B cell (primary cell): ENCODE measurements at regions not wholly inside any gene's neighbourhood (a gene's known extent, or its start where the extent isn't known, plus 50 kb on each side); places are given as distances from the start of the nearest gene placed in this dataset.

Experiments
- ATAC-seq: fragments of 200-7000 bp; cut with Tn5 transposase; one replicate; pipeline ENCODE4 v1.10.0; 2021; ENCODE audit warnings: low read depth, mild to moderate bottlenecking, moderate number of reproducible peaks, moderate library complexity
- CTCF ChIA-PET: fragments of 350-600 bp; sonication (Branson Sonifier 250); formaldehyde crosslinking; loops from one replicate; lab custom pipeline; 2021; ENCODE audit warnings: antibody characterized with exemption, inconsistent platforms; lab: Charles Lee
- POLR2A ChIA-PET: fragments of 350-600 bp; sonication (Branson Sonifier 250); formaldehyde crosslinking; loops from one replicate; lab custom pipeline; 2021; ENCODE audit warnings: antibody characterized with exemption; lab: Charles Lee
- DNase-seq: peaks from one replicate; pipeline ENCODE4 v3.0.0; 2013
- H2AFZ ChIP-seq: 2 replicates; pipeline ENCODE4 v1.6.1; 2012; ENCODE audit warnings: mild to moderate bottlenecking, low read depth, low read length; ENCODE audit not compliant: insufficient read depth, poor library complexity, severe bottlenecking
- H3K27ac ChIP-seq, 2 donors: 1 replicate in 1 of 2; 2 replicates in 1 of 2; pipeline ENCODE4 v1.5.1; 2012 to 2013; ENCODE audit warnings: low read length in 2 of 2, mild to moderate bottlenecking in 2 of 2, moderate library complexity in 1 of 2
- H3K27me3 ChIP-seq, 4 experiments: fragments of 200-600 bp in 1 of 4; sonication (generic) in 1 of 4; replicated peaks in 1 of 4; 1 replicate in 2 of 4; 2 replicates in 2 of 4; pipeline versions ENCODE4 v1.6.1 to v1.7.0; 2013 to 2016; ENCODE audit warnings: low read length in 3 of 4, mild to moderate bottlenecking in 2 of 4, mixed read lengths in 1 of 4, moderate library complexity in 1 of 4; ENCODE audit not compliant: insufficient read depth in 4 of 4, control insufficient read depth in 3 of 4; ENCODE audit errors: control extremely low read depth in 1 of 4
- H3K36me3 ChIP-seq, 2 experiments: replicated peaks in 1 of 2; 1 replicate in 1 of 2; 2 replicates in 1 of 2; pipeline versions ENCODE4 v1.6.1 to v1.7.1; 2013; ENCODE audit warnings: low read length in 1 of 2; ENCODE audit not compliant: insufficient read depth in 2 of 2, control insufficient read depth in 1 of 2; ENCODE audit errors: control extremely low read depth in 1 of 2, extremely low read depth in 1 of 2
- H3K4me1 ChIP-seq, 2 donors: fragments of 200-600 bp in 1 of 2; sonication (generic) in 1 of 2; 1 replicate in 1 of 2; 2 replicates in 1 of 2; pipeline versions ENCODE4 v1.5.1 to v1.6.1; 2013 to 2017; ENCODE audit warnings: low read length in 2 of 2; ENCODE audit not compliant: control insufficient read depth in 2 of 2, insufficient read depth in 2 of 2
- H3K4me2 ChIP-seq: replicated peaks from 2 replicates; pipeline ENCODE3; 2012; ENCODE audit warnings: mild to moderate bottlenecking, low read depth, low read length; ENCODE audit not compliant: poor library complexity, severe bottlenecking
- H3K4me3 ChIP-seq, 5 experiments: fragments of 200-600 bp in 1 of 5; sonication (generic) in 1 of 5; 1 replicate in 3 of 5; 2 replicates in 2 of 5; pipeline versions ENCODE4 v1.5.1 to v1.7.0; 2011 to 2016; ENCODE audit warnings: low read length in 4 of 5, mild to moderate bottlenecking in 4 of 5, low read depth in 2 of 5, control low read depth in 1 of 5, moderate library complexity in 1 of 5; ENCODE audit not compliant: insufficient read depth in 1 of 5; ENCODE audit errors: control extremely low read depth in 1 of 5, extremely low read depth in 1 of 5
- H3K79me2 ChIP-seq: fragments of 200-600 bp; sonication (generic); one replicate; pipeline ENCODE4 v1.6.0; 2016; ENCODE audit warnings: low read length; ENCODE audit not compliant: control insufficient read depth, insufficient read depth
- H3K9ac ChIP-seq: fragments of 200-600 bp; sonication (generic); 2 replicates; pipeline ENCODE4 v1.6.1; 2017; ENCODE audit warnings: mild to moderate bottlenecking, low read length, moderate library complexity
- H3K9me3 ChIP-seq, 3 donors: one replicate each; pipeline versions ENCODE4 v1.6.1 to v1.7.1; 2013; ENCODE audit warnings: low read length in 2 of 3; ENCODE audit not compliant: control insufficient read depth in 2 of 3, insufficient read depth in 1 of 3; ENCODE audit errors: control extremely low read depth in 1 of 3
- H4K20me1 ChIP-seq: 2 replicates; pipeline ENCODE4 v1.6.0; 2012; ENCODE audit warnings: mild to moderate bottlenecking, low read length; ENCODE audit not compliant: insufficient read depth, control insufficient read depth, poor library complexity, severe bottlenecking
- H3K27ac Mint-ChIP-seq: one replicate; pipeline ENCODE4 v1.8.0; 2021; ENCODE audit warnings: mixed read lengths
- H3K27me3 Mint-ChIP-seq: one replicate; pipeline ENCODE4 v1.8.0; 2021; ENCODE audit warnings: mixed read lengths
- H3K4me1 Mint-ChIP-seq: one replicate; pipeline ENCODE4 v1.8.0; 2021; ENCODE audit warnings: mixed read lengths
- H3K4me3 Mint-ChIP-seq: one replicate; pipeline ENCODE4 v1.8.0; 2021; ENCODE audit warnings: mixed read lengths
- H3K9me3 Mint-ChIP-seq: one replicate; pipeline ENCODE4 v1.8.0; 2022; ENCODE audit warnings: mixed read lengths; ENCODE audit not compliant: insufficient read depth
- CTCF ChIP-seq: fragments of 200-600 bp; IDR thresholded peaks from one replicate; pipeline ENCODE4 v1.8.0; 2022; ENCODE audit warnings: antibody characterized with exemption, mild to moderate bottlenecking
- EZH2 ChIP-seq: IDR thresholded peaks from 2 replicates; pipeline ENCODE4 v1.6.1; 2012; ENCODE audit warnings: borderline replicate concordance, low read depth, mild to moderate bottlenecking, moderate library complexity, low read length; ENCODE audit not compliant: insufficient read depth, poor library complexity, severe bottlenecking
- WGBS: methylation state at CpG from one replicate; pipeline ENCODE4 v1.1.5; 2013; ENCODE audit warnings: missing lambda C conversion rate; ENCODE audit not compliant: insufficient coverage; 5-methylcytosine and 5-hydroxymethylcytosine counted together
- intact Hi-C: fragments of 100-400 bp; cut with micrococcal nuclease; formaldehyde crosslinking; loops from one replicate; pipeline ENCODE4 v1.10.0; 2022

DNA sequence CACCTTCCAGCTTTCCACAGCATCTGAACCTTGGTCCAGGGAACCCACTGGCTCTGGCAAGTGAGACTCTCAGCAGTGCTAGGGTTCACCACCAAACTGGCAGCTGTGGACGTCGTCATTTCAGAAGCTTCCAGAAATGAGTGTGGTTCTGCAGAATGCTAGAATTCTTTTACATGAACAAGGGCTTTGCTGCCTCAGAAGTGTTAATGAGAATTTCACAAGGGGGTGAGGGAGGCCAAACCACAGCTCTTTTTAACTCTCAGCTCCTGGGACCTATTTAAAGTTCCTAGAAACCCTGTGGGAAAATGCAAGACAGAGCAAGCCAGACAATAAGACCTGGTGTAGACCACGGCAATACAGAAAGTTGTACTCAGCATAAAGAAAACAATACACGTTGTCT, 129.3 kb upstream of the BET1 start:
- Mint-ChIP-seq H3K4me1 (no peaks in the 10 kb centered on the region), H3K27ac (no peak overlapping the region), H3K27me3 (peaks cover 21% of the 10 kb centered on the region), H3K9me3 (no peaks in the 10 kb centered on the region), H3K4me3 (no peak overlapping the region)
- Histone ChIP-seq H3K4me1 (no peaks in the 10 kb centered on the region), H2AFZ (peak overlapping the region; percentile 23), H4K20me1 (no peaks in the 10 kb centered on the region), H3K79me2 (no peaks in the 10 kb centered on the region), H3K36me3 (no peaks in the 10 kb centered on the region), H3K4me3 (no peak overlapping the region), H3K9me3 (no peaks in the 10 kb centered on the region), H3K4me2 (no peak overlapping the region), H3K9ac (no peak overlapping the region), H3K27me3 (no peaks in the 10 kb centered on the region), H3K27ac (no peak overlapping the region)
- intact Hi-C loops = no loop called here
- DNase-seq = no peak
- ChIA-PET POLR2A (no interaction called here), CTCF (interaction anchor here (1.2 kb wide), 1 partner anchor 46 kb away, joined by 6 read pairs; no protein-coding TSS in a partner anchor)
- TF ChIP-seq CTCF = no peak
- TF ChIP-seq EZH2 = no peak
- ATAC-seq = no peak
- WGBS = 50% methylated on average over 2 of the region's 4 CpGs

DNA sequence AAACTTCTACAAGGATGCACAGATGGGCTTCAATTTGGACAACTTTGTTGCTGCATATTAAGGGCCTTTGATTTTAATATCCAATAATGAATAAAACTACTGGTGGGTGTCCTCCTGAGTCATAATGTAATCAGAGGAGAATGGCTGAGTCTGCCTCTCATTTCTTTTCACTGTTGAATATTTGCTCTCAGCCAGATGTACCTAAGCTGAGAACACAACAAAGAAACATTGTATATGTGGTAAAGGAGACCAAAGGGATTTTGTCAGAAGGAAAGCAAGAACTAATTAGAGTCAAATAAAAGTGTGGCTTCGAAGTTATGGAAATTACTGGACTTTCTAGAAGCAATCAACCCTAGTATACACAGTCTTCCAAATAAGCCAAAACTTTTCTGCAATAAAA, 131.0 kb upstream of the BET1 start:
- Mint-ChIP-seq H3K4me1 (no peaks in the 10 kb centered on the region), H3K9me3 (no peaks in the 10 kb centered on the region)
- no CpG with 5 or more reads among the region's 1 CpG for WGBS

More for the DNA sequence above, 131.0 kb upstream of the BET1 start:
- no peak overlapping the region for H3K27ac Mint-ChIP-seq
- intact Hi-C loops = no loop called here
- Histone ChIP-seq H3K4me2 (no peak overlapping the region), H2AFZ (no peak overlapping the region), H3K79me2 (no peaks in the 10 kb centered on the region), H3K4me1 (no peaks in the 10 kb centered on the region), H4K20me1 (no peaks in the 10 kb centered on the region), H3K36me3 (no peaks in the 10 kb centered on the region), H3K27me3 (no peaks in the 10 kb centered on the region), H3K27ac (no peak overlapping the region), H3K9me3 (no peaks in the 10 kb centered on the region), H3K9ac (no peak overlapping the region), H3K4me3 (no peak overlapping the region)
- ATAC-seq = no peak
- no peak for DNase-seq
- ChIA-PET CTCF (interaction anchor here (0.6 kb wide), 1 partner anchor 12 kb away, joined by 3 read pairs; no protein-coding TSS in a partner anchor), POLR2A (no interaction called here)
- no peak overlapping the region for H3K4me3 Mint-ChIP-seq
- TF ChIP-seq EZH2 = no peak
- TF ChIP-seq CTCF = no peak
- peaks cover 22% of the 10 kb centered on the region for H3K27me3 Mint-ChIP-seq
